ENCODE measurements at regions not wholly inside any gene's neighbourhood (a gene's known extent, or its start where the extent isn't known, plus 50 kb on each side); places are given as distances from the start of the nearest gene placed in this dataset.

- Mint-ChIP-seq H3K36me3 (ENCODE audit: low read depth) (no peaks in the 10 kb centered on the region), H3K4me3 (no peak overlapping the region), H3K27me3 (ENCODE audit: low read depth) (peaks cover 14% of the 10 kb centered on the region), H3K4me1 (no peaks in the 10 kb centered on the region), H3K9me3 (no peaks in the 10 kb centered on the region), H3K27ac (ENCODE audit: unreplicated experiment) (no peak overlapping the region)
- no peak for DNase-seq (ENCODE audit: low read depth, low spot score)
- TF ChIP-seq, protein P1, sequence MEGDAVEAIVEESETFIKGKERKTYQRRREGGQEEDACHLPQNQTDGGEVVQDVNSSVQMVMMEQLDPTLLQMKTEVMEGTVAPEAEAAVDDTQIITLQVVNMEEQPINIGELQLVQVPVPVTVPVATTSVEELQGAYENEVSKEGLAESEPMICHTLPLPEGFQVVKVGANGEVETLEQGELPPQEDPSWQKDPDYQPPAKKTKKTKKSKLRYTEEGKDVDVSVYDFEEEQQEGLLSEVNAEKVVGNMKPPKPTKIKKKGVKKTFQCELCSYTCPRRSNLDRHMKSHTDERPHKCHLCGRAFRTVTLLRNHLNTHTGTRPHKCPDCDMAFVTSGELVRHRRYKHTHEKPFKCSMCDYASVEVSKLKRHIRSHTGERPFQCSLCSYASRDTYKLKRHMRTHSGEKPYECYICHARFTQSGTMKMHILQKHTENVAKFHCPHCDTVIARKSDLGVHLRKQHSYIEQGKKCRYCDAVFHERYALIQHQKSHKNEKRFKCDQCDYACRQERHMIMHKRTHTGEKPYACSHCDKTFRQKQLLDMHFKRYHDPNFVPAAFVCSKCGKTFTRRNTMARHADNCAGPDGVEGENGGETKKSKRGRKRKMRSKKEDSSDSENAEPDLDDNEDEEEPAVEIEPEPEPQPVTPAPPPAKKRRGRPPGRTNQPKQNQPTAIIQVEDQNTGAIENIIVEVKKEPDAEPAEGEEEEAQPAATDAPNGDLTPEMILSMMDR (conservative IDR thresholded peaks at IDR 0.05) = no peak
These were observed 54.8 kb downstream of the NOG start for GRCh38 chr17:56648321-56648720.

- no peak overlapping the region for H3K27ac Mint-ChIP-seq (ENCODE audit: unreplicated experiment)
- TF ChIP-seq, protein P1 (conservative IDR thresholded peaks at IDR 0.05) = no peak
- no peak overlapping the region for H3K4me3 Mint-ChIP-seq
- no peaks in the 10 kb centered on the region for H3K4me1 Mint-ChIP-seq
- no peaks in the 10 kb centered on the region for H3K36me3 Mint-ChIP-seq (ENCODE audit: low read depth)
- DNase-seq (ENCODE audit: low read depth, low spot score) = no peak
- H3K9me3 Mint-ChIP-seq = no peaks in the 10 kb centered on the region
- H3K27me3 Mint-ChIP-seq (ENCODE audit: low read depth) = peaks cover 14% of the 10 kb centered on the region
These were observed 55.3 kb downstream of the NOG start for GRCh38 chr17:56648806-56649205.

- TF ChIP-seq, protein P1 (conservative IDR thresholded peaks at IDR 0.05) = no peak
- no peak for DNase-seq (ENCODE audit: low read depth, low spot score)
- Mint-ChIP-seq H3K9me3 (peaks cover 3% of the 10 kb centered on the region), H3K27me3 (ENCODE audit: low read depth) (peaks cover 26% of the 10 kb centered on the region), H3K36me3 (ENCODE audit: low read depth) (no peaks in the 10 kb centered on the region), H3K27ac (ENCODE audit: unreplicated experiment) (no peak overlapping the region), H3K4me3 (no peak overlapping the region), H3K4me1 (no peaks in the 10 kb centered on the region)
These were observed 59.1 kb downstream of the NOG start for GRCh38 chr17:56652628-56653027.

- no peak overlapping the region for H3K4me3 Mint-ChIP-seq
- TF ChIP-seq, protein P1 (conservative IDR thresholded peaks at IDR 0.05) = peak; percentile 63
- no peaks in the 10 kb centered on the region for H3K4me1 Mint-ChIP-seq
- DNase-seq (ENCODE audit: low read depth, low spot score) = peak; percentile 16
- peaks cover 3% of the 10 kb centered on the region for H3K9me3 Mint-ChIP-seq
- H3K36me3 Mint-ChIP-seq (ENCODE audit: low read depth) = no peaks in the 10 kb centered on the region
- no peak overlapping the region for H3K27ac Mint-ChIP-seq (ENCODE audit: unreplicated experiment)
- H3K27me3 Mint-ChIP-seq (ENCODE audit: low read depth) = peaks cover 20% of the 10 kb centered on the region
These were observed 60.4 kb downstream of the NOG start for GRCh38 chr17:56653877-56654276.

- Mint-ChIP-seq H3K36me3 (ENCODE audit: low read depth) (no peaks in the 10 kb centered on the region), H3K4me3 (no peak overlapping the region), H3K4me1 (no peaks in the 10 kb centered on the region), H3K9me3 (peaks cover 3% of the 10 kb centered on the region), H3K27me3 (ENCODE audit: low read depth) (peaks cover 23% of the 10 kb centered on the region), H3K27ac (ENCODE audit: unreplicated experiment) (peak overlapping the region; percentile 39)
- TF ChIP-seq, protein P1 (conservative IDR thresholded peaks at IDR 0.05) = no peak
- no peak for DNase-seq (ENCODE audit: low read depth, low spot score)
These were observed 63.3 kb downstream of the NOG start for GRCh38 chr17:56656701-56657327.

Measured in neural crest cell (in vitro differentiated cells).